GM08714 (cell line): ENCODE measurements at regions not wholly inside any gene's neighbourhood (a gene's known extent, or its start where the extent isn't known, plus 50 kb on each side); places are given as distances from the start of the nearest gene placed in this dataset.
"Not testable (repeated sequence)": the region's sequence is repeated elsewhere in the genome, so short reads cannot be mapped to it uniquely, and the experiment has no call there.

Source experiments
- H3K4me3 ChIP-seq: fragments of 200-500 bp; sonication (Bioruptor generic); 2 replicates; pipeline ENCODE4 v1.5.1; 2014; ENCODE audit warnings: mild to moderate bottlenecking, low read length, inconsistent platforms
- ZNF274 ChIP-seq: IDR thresholded peaks from 2 replicates; pipeline ENCODE4 v1.6.1; 2012; ENCODE audit warnings: mild to moderate bottlenecking, low read depth, low read length

DNA sequence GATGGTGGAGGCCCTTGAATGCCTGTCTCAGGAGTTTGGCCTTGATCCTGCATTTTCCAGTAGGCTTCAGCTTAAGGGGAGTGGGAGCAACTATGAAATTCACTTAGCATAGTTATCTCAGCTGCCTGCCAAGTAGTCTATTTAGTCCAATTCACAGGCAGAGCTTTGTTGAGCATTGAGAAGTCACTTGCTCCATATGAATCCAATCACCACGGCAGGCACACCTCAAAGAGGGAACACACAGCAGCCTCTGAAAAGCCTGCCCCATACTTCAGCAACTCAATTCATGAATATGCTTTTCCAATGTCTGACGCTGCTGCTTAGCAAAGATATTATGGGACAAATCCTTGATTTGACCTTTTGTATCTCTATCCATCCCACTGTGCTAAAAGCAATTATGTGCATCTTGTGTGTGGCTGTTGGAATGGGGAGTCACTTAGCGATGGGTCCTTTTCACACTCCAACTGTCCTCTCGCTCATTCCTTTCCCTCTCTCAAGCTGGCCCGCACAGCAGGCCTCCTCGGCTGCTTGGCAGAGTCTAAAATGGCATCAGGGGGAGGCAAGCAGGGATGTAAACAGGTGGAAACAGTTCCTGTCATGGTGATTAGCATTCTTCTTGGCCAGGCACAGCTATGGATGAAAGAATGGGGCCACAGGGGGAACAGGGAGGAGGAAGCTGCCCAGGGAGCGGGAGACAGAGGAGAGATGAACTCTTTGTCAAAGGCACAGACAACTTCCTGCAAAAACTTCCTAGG is 56.0 kb upstream of the LRPPRC start:
- no peak overlapping the region for H3K4me3 ChIP-seq
- no peak for TF ChIP-seq ZNF274

DNA sequence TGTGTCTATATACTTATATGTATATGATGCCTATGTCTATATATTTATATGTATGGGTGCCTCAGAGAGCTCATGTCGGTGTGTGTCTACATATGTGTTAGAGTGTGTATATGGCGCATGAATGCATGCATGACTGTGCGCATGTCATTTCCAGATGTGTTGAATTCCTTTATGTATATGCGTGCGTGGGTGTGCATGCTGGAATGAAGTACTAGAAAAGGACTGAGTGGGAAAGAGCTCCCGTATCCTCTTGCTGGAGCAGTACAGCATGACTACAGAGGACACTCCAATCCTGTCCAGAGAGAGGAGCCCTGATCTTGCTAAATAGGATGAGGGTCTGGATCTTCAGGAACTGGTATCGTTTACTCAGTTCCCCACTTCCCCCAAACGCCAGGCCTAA is 56.8 kb upstream of the LRPPRC start:
- TF ChIP-seq ZNF274, result no peak
- H3K4me3 ChIP-seq, result no peak overlapping the region

DNA sequence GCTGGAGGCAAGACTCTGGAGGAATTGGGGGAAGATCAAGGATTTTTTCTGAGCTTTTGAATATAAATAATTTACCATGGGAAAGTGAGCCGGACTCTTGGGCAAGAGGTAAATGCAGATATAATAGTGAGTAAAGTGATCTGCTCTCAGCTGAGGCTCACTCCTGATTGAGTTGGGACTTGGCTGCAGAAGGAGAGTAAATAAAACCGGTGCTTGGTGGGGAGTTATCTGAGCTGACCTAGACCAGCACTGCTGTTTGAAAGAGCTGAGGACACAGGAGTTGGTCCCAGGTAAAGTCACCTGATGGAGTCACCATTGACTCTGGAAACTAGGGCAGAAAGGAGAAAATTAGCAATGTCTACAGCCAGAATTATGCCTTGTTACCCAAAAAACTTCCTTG is 57.3 kb upstream of the LRPPRC start:
- TF ChIP-seq ZNF274, result no peak
- no peak overlapping the region for H3K4me3 ChIP-seq

- TF ChIP-seq ZNF274, result no peak
- H3K4me3 ChIP-seq, result no peak overlapping the region
These were observed 57.7 kb upstream of the LRPPRC start for GRCh38 chr2:44053456-44053855.

DNA sequence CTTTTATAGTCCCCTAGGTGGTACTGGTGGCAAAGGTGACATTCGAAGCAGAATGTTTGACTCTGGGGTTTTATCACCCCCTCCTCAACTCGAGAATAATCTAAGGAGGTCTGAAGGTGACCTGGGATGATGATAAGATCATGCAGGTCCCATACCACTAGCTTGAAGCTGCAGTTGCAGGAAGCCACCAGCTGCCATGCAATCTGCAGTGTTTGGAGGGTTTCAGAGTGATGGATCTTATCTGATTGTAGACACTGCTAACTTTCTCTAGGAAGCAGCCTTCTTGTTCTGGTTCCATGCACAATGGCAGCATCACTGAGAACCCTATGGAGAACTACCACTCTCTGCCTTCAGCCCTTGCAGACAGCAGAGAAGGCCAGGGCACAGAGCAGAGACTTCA is 59.4 kb upstream of the LRPPRC start:
- no peak overlapping the region for H3K4me3 ChIP-seq
- TF ChIP-seq ZNF274, result no peak

DNA sequence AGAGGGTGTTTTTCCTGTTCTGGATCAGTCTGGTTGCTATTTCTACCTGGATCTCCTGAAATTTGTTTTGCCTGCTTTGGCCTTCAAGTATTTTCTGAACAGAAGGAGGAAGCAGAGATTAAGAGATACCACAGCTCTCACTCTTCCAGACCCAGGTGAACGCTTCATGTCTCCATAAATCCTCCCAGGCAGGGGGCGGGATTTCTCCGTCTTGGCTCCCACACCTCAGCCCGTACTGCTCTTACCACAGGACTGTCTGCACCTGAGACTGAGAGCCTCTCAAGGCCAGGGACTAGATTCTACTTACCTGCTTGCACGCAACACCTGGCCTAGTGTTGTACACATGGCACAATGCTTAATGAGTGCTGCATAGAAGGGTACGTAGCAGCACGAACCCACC is 59.9 kb upstream of the LRPPRC start:
- TF ChIP-seq ZNF274, result no peak

GRCh38 chr2:44056947-44057346 is 61.2 kb upstream of the LRPPRC start:
- TF ChIP-seq ZNF274, result no peak
- no peak overlapping the region for H3K4me3 ChIP-seq

More for the DNA sequence above, 59.9 kb upstream of the LRPPRC start:
- H3K4me3 ChIP-seq, result no peak overlapping the region

GRCh38 chr2:44060286-44060685 is 64.5 kb upstream of the LRPPRC start:
- not testable (repeated sequence) for H3K4me3 ChIP-seq

DNA sequence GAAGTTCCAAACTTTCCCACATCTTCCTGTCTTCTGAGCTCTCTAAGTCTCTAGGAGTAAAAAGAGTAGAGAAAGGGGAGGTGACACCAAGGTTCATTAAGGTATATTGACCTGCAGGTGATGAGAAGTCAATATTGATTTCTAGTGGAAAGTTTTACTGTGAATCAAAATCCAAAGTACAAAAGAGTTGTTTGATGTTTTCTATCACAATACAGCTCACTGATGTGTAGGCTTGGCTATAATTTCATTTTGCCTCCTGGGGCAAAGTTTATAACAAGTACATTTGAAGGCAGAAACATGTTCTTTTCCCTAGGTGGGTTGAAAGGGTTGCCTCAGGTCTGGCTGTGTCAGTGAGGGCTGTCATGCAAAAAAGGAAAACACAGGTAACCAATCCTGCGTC is 65.2 kb upstream of the LRPPRC start:
- H3K4me3 ChIP-seq, result no peak overlapping the region
- no peak for TF ChIP-seq ZNF274

GRCh38 chr2:44061469-44061868 is 65.7 kb upstream of the LRPPRC start:
- H3K4me3 ChIP-seq, result no peak overlapping the region
- TF ChIP-seq ZNF274, result no peak

DNA sequence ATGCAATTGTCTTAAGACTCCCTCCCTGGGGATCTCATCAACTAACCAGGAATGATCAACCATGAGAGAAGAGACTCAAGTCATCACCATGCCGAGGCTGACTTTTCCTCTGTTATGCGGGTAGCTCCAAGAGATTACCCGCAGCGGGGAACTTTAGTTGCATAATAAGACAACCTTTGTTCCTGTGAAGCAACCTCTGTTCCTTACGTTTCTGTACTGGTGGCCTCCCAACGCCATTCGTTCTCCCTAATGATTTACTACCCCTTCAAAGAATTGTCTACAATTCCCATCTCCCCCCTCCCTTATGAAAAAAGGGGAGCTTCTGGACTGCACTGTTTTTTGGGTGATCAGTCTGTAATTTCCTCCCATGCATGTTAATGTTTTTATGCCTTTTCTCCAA is 66.1 kb upstream of the LRPPRC start:
- no peak overlapping the region for H3K4me3 ChIP-seq
- no peak for TF ChIP-seq ZNF274

DNA sequence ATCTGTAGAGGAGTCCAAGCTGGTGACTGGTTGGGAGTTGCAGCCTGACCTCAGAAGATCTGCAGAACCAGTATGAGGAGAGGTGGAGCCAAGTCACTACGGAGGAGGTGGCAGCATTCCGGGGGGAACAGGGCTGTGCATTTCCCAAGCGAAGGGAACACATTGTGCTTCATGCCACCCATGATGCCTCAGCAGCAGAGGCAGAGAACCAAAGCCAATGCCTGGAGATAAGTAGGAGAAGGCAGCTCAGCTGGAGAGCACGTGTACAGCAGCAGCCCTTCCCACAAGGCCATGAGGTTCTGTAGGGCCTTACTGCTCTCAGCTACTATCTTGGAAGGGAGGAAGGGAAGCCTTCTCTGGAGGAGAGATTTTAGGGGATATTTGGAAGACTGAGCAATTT is 67.2 kb upstream of the LRPPRC start:
- TF ChIP-seq ZNF274, result no peak
- no peak overlapping the region for H3K4me3 ChIP-seq

GRCh38 chr2:44064281-44064680 is 68.5 kb upstream of the LRPPRC start:
- not testable (repeated sequence) for H3K4me3 ChIP-seq

DNA sequence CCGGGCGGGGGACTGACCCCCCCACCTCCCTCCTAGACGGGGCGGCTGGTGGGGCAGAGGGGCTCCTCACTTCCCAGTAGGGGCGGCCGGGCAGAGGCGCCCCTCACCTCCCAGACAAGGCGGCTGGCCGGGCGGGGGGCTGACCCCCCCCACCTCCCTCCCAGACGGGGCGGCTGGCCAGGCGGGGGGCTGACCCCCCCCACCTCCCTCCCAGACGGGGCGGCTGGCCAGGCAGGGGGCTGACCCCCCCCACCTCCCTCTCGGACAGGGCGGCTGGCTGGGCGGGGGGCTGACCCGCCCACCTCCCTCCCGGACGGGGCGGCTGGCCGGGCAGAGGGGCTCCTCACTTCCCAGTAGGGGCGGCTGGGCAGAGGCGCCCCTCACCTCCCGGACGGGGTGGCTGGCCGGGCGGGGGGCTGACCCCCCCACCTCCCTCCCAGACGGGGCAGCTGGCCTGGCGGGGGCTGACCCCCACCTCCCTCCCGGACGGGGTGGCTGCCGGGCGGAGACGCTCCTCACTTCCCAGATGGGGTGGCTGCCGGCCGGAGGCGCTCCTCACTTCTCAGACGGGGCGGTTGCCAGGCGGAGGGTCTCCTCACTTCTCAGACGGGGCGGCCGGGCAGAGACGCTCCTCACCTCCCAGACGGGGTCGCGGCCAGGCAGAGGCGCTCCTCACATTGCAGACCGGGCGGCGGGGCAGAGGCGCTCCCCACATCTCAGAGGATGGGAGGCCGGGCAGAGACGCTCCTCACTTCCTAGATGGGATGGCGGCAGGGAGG is 71.4 kb upstream of the LRPPRC start:
- not testable (repeated sequence) for H3K4me3 ChIP-seq

- not testable (repeated sequence) for H3K4me3 ChIP-seq
These were observed 72.0 kb upstream of the LRPPRC start for GRCh38 chr2:44067791-44068181.
